IgD-negative memory B cell (primary cell): ENCODE measurements at regions not wholly inside any gene's neighbourhood (a gene's known extent, or its start where the extent isn't known, plus 50 kb on each side); places are given as distances from the start of the nearest gene placed in this dataset.

Experiments used
- H3K27ac Mint-ChIP-seq, 3 donors: one replicate each; pipeline ENCODE4 v1.8.0; 2020 to 2022; ENCODE audit warnings: mild to moderate bottlenecking in 3 of 3, mixed read lengths in 3 of 3, moderate library complexity in 1 of 3
- H3K27me3 Mint-ChIP-seq: one replicate; pipeline ENCODE4 v1.8.0; 2021; ENCODE audit warnings: mixed read lengths
- H3K36me3 Mint-ChIP-seq: one replicate; pipeline ENCODE4 v1.8.0; 2020; ENCODE audit warnings: mild to moderate bottlenecking, mixed read lengths
- H3K4me1 Mint-ChIP-seq, 3 donors: one replicate each; pipeline ENCODE4 v1.8.0; 2020 to 2022; ENCODE audit warnings: mixed read lengths in 3 of 3, mild to moderate bottlenecking in 1 of 3
- H3K4me3 Mint-ChIP-seq, 4 donors: one replicate each; pipeline ENCODE4 v1.8.0; 2020 to 2022; ENCODE audit warnings: mild to moderate bottlenecking in 4 of 4, mixed read lengths in 4 of 4, moderate library complexity in 3 of 4
- H3K9me3 Mint-ChIP-seq, 3 donors: one replicate each; pipeline ENCODE4 v1.8.0; 2020 to 2021; ENCODE audit warnings: mixed read lengths in 3 of 3, mild to moderate bottlenecking in 1 of 3

GRCh38 chr1:5708346-5709245, 283.6 kb downstream of the NPHP4 start:
- Mint-ChIP-seq H3K27ac (no peak overlapping the region), H3K9me3 (peaks cover 0 to 1% (median 0%) of the 10 kb centered on the region in 3 donors), H3K4me3 (no peak overlapping the region), H3K4me1 (peaks cover 0 to under 1% (median 0%) of the 10 kb centered on the region in 3 donors), H3K27me3 (peaks cover under 1% of the 10 kb centered on the region), H3K36me3 (no peaks in the 10 kb centered on the region)

- Mint-ChIP-seq H3K4me3 (no peak overlapping the region), H3K4me1 (no peaks in the 10 kb centered on the region), H3K27me3 (no peaks in the 10 kb centered on the region), H3K27ac (peak overlapping the region in 1 of 3 donors; percentile 51), H3K36me3 (no peaks in the 10 kb centered on the region), H3K9me3 (no peaks in the 10 kb centered on the region)
Observed at GRCh38 chr1:5707566-5708345, 284.5 kb downstream of the NPHP4 start.

GRCh38 chr1:5706239-5706638, 286.0 kb downstream of the NPHP4 start:
- Mint-ChIP-seq H3K27me3 (no peaks in the 10 kb centered on the region), H3K4me1 (no peaks in the 10 kb centered on the region), H3K27ac (no peak overlapping the region), H3K9me3 (peaks cover 0 to 2% (median 0%) of the 10 kb centered on the region in 3 donors), H3K36me3 (no peaks in the 10 kb centered on the region), H3K4me3 (no peak overlapping the region)

GRCh38 chr1:5705751-5706150, 286.5 kb downstream of the NPHP4 start:
- H3K27ac Mint-ChIP-seq: no peak overlapping the region
- H3K9me3 Mint-ChIP-seq: peaks cover 0 to 2% (median 0%) of the 10 kb centered on the region in 3 donors
- H3K36me3 Mint-ChIP-seq: no peaks in the 10 kb centered on the region
- H3K27me3 Mint-ChIP-seq: no peaks in the 10 kb centered on the region
- no peaks in the 10 kb centered on the region for H3K4me1 Mint-ChIP-seq
- H3K4me3 Mint-ChIP-seq: no peak overlapping the region

- peak overlapping the region in 1 of 3 donors; percentile 64 for H3K27ac Mint-ChIP-seq
- no peaks in the 10 kb centered on the region for H3K27me3 Mint-ChIP-seq
- H3K9me3 Mint-ChIP-seq: peaks cover 0 to 2% (median 0%) of the 10 kb centered on the region in 3 donors
- H3K4me1 Mint-ChIP-seq: no peaks in the 10 kb centered on the region
- no peaks in the 10 kb centered on the region for H3K36me3 Mint-ChIP-seq
- no peak overlapping the region for H3K4me3 Mint-ChIP-seq
Observed at GRCh38 chr1:5704561-5705514, 287.4 kb downstream of the NPHP4 start.

- Mint-ChIP-seq H3K9me3 (peaks cover 0 to 2% (median 1%) of the 10 kb centered on the region in 3 donors), H3K27me3 (peaks cover 6% of the 10 kb centered on the region), H3K36me3 (no peaks in the 10 kb centered on the region), H3K27ac (no peak overlapping the region), H3K4me3 (peak overlapping the region in 1 of 4 donors; percentile 23), H3K4me1 (no peaks in the 10 kb centered on the region)
Observed at GRCh38 chr1:5701642-5702041, 290.6 kb downstream of the NPHP4 start.

- H3K4me1 Mint-ChIP-seq: no peaks in the 10 kb centered on the region
- no peak overlapping the region for H3K4me3 Mint-ChIP-seq
- no peaks in the 10 kb centered on the region for H3K36me3 Mint-ChIP-seq
- H3K9me3 Mint-ChIP-seq: no peaks in the 10 kb centered on the region
- H3K27ac Mint-ChIP-seq: no peak overlapping the region
- peaks cover 10% of the 10 kb centered on the region for H3K27me3 Mint-ChIP-seq
Observed at GRCh38 chr1:5693568-5693967, 298.7 kb downstream of the NPHP4 start.

GRCh38 chr1:5692664-5693063, 299.6 kb downstream of the NPHP4 start:
- Mint-ChIP-seq H3K27me3 (peaks cover 6% of the 10 kb centered on the region), H3K4me1 (no peaks in the 10 kb centered on the region), H3K36me3 (no peaks in the 10 kb centered on the region), H3K4me3 (no peak overlapping the region), H3K27ac (no peak overlapping the region), H3K9me3 (no peaks in the 10 kb centered on the region)

- H3K9me3 Mint-ChIP-seq: no peaks in the 10 kb centered on the region
- peak overlapping the region in 1 of 4 donors; percentile 25 for H3K4me3 Mint-ChIP-seq
- H3K27me3 Mint-ChIP-seq: peaks cover 4% of the 10 kb centered on the region
- no peaks in the 10 kb centered on the region for H3K36me3 Mint-ChIP-seq
- no peaks in the 10 kb centered on the region for H3K4me1 Mint-ChIP-seq
- no peak overlapping the region for H3K27ac Mint-ChIP-seq
Observed at GRCh38 chr1:5691795-5692509, 300.3 kb downstream of the NPHP4 start.

GRCh38 chr1:5690898-5691297, 301.3 kb downstream of the NPHP4 start:
- Mint-ChIP-seq H3K9me3 (peaks cover 0 to 4% (median 3%) of the 10 kb centered on the region in 3 donors), H3K4me1 (no peaks in the 10 kb centered on the region), H3K27me3 (peaks cover 5% of the 10 kb centered on the region), H3K36me3 (no peaks in the 10 kb centered on the region), H3K4me3 (no peak overlapping the region), H3K27ac (no peak overlapping the region)

- H3K27ac Mint-ChIP-seq: no peak overlapping the region
- H3K9me3 Mint-ChIP-seq: peaks cover 0 to 4% (median 3%) of the 10 kb centered on the region in 3 donors
- H3K36me3 Mint-ChIP-seq: no peaks in the 10 kb centered on the region
- no peak overlapping the region for H3K4me3 Mint-ChIP-seq
- no peaks in the 10 kb centered on the region for H3K4me1 Mint-ChIP-seq
- H3K27me3 Mint-ChIP-seq: peaks cover 5% of the 10 kb centered on the region
Observed at GRCh38 chr1:5690291-5690690, 301.9 kb downstream of the NPHP4 start.

- Mint-ChIP-seq H3K4me3 (no peak overlapping the region), H3K27me3 (peaks cover 5% of the 10 kb centered on the region), H3K27ac (no peak overlapping the region), H3K36me3 (no peaks in the 10 kb centered on the region), H3K4me1 (no peaks in the 10 kb centered on the region), H3K9me3 (peaks cover 0 to 4% (median 3%) of the 10 kb centered on the region in 3 donors)
Observed at GRCh38 chr1:5688081-5689077, 303.8 kb downstream of the NPHP4 start.
